Globus pallidus (tissue), 1 donor: ENCODE measurements at regions not wholly inside any gene's neighbourhood (a gene's known extent, or its start where the extent isn't known, plus 50 kb on each side); places are given as distances from the start of the nearest gene placed in this dataset.

ENCODE experiments used
- DNase-seq: peaks from one replicate; pipeline ENCODE4 v3.0.0-alpha.2; 2015; ENCODE audit warnings: low spot score

GRCh38 chr16:81185416-81185815 is 53.1 kb upstream of the BCO1 start:
- peak; percentile 73 for DNase-seq

DNA sequence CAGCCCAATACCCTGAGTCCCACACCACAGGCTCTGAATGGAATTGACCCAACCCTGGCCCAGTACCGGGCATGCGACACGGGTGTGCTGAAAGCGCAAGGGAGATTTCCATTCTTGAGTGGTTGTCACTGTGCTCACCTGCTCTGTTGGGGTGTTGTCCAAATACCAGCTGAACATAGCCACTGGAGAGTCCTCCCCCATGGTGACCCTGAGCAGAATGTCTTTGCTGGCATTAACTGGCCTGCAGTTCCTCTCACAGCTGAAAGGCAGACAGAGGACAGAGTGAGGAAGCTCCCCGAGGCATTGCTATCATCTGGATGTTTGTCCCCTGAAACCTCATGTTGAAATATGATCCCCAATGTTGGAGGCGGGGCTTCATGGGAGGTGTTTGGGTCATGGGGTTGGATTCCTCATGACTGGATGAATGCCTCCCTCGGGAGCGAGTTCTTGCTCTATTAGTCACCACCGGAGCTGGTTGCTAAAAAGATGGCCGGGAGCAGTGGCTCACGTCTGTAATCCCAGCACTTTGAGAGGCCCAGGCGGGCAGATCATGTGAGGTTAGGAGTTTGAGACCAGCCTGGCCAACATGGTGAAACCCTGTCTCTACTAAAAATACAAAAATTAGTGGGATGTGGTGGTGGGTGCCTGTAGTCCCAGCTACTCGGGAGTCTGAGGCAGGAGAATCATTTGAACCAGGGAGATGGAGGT is 57.3 kb upstream of the BCO1 start:
- DNase-seq, result no peak

- no peak for DNase-seq
Measured at GRCh38 chr16:81180578-81180977, 57.9 kb upstream of the BCO1 start.

DNA sequence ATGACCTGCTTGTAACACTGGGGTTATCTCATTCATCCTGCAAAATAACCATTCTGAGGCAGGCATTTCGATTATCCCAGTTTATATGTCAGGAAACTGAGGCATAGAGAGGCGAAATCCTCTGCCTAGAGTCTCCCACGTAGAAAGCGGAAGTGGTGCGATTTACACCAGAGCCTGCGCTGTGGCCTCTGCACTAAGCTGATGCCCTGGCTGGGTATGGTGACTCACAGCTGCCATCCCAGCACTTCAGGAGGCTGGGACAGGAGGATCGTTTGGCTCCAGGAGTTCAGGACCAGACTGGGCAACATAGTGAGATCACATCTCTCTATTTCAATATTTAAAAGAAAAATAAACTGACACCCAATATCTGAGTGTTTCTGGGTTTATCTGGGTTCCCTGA is 59.3 kb upstream of the BCO1 start:
- no peak for DNase-seq

GRCh38 chr16:81175325-81175891 is 63.1 kb upstream of the BCO1 start:
- no peak for DNase-seq

DNA sequence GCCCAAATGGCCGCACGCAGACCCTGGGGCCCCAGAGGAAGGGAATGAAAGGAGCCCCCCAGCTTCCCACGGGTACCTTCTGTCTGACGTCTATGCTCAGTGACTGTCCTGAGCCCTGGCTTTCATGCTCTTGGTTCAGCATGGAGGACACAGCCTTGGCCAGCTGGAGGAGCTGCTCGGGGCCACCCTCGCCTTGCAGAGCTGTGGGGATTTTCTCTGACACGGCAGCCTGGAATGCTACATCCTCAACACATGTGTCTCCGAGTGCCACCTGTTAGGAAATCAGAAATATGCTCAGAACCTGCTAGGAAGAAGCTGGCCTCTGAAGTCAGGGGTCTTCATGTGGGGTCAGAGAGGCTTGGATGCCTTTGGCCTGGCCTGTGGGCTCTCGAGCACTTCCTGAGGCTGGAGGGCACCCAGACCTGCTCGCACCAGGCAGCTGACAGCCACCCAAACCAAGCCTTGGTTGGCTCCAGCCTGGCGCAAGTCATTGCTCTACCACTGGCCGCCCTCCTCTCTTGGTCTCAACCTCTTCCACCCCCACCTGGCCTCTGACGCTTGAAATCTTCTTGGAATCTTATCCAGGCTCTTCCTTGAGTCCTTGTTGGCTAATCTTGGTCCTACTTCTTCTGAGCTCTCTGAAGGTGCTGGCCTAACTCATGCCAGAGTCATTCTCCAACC is 63.7 kb upstream of the BCO1 start:
- DNase-seq, result no peak

DNA sequence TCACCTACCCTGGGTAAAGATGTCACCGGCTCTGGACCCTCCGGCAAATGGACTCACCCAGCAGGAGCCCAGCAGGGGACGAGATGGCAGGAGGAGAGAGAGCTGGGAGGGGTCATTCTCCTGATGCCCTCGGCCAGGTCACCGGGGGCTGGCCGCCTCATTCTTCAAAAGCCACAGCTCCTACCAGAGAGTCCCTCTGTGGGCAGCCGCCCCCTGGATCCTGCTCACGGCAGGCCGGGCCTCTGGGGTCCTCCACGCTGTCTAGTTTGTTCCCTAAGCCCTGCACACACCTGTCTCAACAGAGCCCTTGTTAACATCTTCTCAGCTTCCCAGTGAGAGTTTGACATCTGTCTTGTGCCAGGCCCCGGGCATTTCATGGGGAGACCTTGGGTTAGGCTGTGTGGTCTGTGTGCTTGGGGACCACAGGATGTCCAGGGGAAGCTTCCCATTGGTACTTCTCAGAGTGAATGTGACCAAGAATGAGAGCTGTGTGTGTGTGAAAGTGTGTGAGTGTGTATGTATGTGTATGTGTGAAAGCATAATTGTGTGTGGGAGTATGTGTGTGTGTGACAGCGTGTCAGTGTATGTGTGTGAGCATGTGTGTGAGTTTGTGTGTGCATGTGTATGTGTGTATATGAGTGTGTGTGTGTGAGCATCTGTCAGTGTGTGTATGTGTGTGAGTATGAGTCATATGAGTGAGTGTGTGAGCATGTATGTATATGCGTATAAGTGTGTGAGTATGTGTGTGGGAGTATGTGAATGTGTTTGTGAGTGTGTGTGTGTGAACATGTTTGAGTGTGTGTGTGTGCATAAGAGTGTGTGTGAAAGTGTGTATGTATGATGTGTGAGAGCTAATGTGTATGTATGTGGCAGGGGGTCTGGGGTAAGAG is 65.5 kb upstream of the BCO1 start:
- DNase-seq, result no peak

DNA sequence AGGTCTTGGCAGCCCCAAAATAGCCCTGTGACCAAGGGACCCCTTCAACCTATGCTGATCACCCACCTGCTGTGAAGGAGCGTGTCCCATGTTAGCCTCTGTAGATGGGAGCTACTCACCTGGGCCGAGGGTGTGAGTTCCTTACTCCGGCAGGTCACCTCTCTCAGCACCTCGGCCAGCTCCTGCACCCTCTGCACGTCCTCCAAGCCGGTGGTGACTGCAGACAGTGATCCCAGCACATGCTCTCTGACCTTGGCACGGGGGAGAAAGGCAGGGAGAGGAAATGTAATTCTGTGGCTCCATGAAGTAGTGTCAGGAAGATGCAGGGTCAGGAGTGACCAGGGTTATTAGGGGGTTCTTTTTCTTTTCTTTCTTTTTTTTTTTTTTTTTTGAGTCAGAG is 67.7 kb upstream of the BCO1 start:
- DNase-seq, result no peak

DNA sequence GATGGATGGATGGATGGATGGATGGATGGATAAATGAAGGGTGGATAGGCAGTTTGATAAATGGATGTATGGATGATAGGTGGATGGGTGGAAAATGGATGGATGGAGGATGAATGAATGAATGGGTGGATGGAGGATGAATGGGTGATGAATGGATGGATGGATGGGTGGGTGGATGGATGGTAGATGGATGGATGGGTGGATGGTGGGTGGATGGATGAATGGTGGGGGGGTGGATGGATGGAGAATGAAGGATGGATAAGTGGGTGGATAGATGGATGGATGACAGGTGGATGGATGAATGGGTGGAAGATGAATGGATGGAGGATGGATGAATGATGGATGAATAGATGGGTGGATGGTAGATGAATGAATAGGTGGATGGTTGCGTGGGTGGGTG is 70.1 kb upstream of the BCO1 start:
- DNase-seq, result no peak

DNA sequence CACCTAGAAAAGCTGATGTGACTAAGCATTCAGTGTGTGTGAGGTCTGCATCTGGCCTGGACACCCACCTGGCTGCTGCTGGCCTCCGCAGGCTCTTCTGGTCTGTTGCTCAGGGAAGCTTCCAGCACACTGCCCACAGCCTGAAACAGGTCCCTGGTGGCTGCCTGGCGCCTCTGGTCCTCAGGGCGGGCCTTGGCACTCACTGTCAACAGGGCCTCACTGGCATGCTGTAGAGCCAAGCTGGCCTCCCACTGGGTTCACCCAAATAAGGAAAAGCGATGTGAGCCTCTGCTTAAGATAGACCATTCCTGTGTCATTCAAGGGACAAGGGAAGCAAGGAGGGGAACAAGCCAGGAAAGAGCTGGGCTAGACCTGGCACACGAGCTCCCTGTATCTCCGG is 70.6 kb upstream of the BCO1 start:
- DNase-seq, result no peak

DNA sequence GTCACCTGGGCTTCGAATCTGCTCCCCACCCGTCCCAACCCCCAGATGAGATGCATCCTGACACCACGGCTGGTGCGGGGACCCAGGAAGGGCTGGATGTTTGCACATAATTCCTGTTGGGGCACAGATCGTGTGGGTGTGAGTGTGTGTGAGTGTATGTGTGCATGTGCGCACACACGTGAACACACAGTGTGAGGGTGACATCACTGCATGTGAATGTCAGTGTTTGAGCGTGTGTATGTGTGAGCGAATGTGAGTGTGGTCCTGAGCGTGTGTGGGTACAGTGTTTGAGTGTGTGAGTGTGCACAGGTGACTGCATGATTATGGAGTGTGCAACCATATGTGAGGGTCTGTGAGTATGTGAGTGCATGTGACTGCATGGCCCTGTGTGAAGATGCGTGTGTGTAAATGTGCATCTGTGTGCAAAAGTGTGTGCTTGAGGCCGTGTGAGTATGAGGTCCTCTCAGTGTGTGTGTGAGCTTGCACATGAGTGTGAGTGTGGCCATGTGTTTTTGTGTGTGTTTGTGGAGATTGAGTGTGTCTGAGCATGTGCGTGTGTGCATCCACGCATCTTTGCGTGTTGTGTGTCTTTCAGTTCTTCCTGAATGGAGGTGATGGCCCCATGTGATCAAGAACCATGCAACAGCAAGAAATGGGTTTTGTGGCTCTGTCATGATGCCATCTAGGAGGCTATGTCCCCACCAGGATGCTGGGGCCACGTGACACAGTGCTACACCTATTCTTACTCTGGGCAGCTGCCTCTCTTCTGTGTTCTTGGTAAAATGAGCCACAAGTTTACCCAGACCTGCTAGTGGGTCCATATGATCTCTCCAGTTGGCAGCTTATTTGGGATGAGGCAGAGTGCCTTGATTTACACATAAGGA is 70.5 kb upstream of the GCSH start:
- no peak for DNase-seq

GRCh38 chr16:81165411-81166097 is 69.4 kb upstream of the GCSH start:
- no peak for DNase-seq

DNA sequence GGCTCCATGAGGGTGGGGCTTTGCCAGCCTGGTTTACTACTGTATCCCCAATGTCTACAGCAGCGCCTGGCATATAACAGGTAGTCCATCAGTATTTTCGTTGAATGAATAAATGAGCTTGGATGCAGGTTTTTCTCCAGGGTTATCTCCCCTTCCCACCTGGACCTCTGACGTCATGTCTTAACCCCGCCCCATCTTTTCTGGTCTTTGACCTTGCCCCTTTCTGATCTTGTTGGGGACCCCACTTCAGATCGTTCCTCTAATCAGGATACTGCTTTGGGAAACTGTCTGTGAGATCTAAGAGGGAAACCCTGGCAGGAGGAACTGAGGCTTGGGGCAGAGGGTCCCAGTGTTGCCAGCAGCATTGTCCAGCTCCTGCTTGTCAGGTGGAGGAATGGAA is 68.8 kb upstream of the GCSH start:
- no peak for DNase-seq

DNA sequence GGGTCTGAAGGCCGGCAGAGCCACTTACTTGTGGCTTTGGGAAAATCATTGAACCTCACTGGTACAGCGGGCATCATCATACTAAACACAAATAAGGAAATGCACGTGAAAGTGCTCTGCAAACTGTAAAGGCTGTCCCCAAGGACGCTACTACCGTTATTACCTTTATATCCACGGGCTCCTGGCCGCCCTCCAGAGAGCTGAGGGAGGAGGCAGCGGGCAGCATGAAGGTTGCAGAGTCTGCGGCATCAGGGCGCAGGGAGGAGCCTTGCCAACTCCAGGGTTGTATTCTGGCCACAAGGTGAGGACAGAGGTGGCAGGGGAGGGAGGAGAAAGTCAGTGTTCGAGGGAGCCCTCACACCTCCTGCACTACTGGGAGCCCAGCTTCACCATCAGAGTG is 68.3 kb upstream of the GCSH start:
- no peak for DNase-seq

GRCh38 chr16:81163671-81164070 is 67.5 kb upstream of the GCSH start:
- DNase-seq, result no peak

DNA sequence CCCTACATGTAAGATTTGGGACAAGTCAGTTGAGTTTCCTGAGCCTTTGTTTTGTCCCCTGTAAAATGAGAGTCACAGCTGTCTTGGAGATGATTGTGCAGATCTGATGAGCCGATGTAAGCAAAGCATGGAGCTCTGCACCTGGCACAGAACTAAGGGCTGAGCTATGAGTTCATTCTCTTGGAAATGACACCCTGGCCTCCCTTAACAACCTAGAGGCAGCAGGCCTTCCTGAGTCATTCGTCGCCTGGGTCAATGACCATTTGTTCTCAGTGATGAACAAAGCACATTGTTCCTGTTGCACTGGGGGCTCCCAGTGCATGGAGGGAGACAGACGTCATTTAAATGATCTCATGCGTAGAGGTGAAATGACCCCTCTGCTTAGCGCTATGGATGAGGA is 62.8 kb upstream of the GCSH start:
- DNase-seq, result peak; percentile 91

- no peak for DNase-seq
Measured at GRCh38 chr16:81155769-81156168, 59.6 kb upstream of the GCSH start.

DNA sequence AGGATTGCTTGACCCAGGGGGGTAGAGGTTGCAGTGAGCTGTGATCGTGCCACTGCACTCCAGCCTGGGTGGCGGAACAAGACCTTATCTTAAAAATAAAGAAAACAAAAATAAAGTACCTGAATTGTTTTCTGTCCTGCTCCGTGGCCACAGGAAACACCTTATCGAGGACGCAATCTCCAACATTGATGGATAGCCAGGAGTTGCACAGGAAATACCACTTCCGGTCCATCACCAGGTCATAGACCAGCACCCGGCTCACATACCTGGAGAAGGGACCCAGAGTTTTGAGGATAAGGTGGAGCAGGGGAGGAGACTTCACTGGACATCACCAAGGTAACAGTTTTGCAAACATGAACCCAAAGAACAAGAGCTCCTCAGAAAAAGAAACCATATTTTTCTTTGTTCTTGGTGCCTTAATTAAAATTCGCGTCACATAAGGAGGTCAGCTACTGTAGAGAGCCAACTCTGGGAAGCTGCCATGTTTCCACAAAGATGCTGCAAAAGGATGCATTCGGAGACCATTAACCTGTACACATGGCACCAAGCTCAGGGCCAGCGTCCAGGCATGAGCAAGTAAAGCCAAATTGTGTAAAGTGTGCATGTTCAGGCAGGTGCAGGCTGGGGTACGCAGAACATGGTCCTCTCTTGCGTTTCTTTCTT is 55.6 kb upstream of the GCSH start:
- peak; percentile 58 for DNase-seq

DNA sequence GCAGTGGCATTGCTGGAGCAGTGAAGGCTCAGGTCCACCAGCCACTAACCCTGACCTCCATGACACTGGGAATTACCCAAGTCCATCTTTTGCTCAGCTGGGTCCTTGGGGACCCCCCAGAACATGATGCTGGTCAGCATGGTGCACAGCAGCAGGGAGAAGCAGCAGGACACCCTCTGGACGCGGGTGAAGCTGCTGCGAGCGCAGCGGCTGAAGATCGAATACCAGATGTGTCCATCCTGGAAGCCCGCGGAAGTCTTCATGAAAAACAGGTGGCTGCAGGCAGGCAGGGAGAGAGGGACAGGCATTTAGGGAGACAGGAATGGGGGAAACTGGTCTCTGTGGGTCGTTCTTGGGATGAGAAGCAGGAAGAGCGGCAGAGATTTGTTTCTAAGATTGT is 53.4 kb upstream of the GCSH start:
- no peak for DNase-seq

GRCh38 chr16:81148277-81148676 is 52.1 kb upstream of the GCSH start:
- no peak for DNase-seq
